ENCODE measurements at regions not wholly inside any gene's neighbourhood (a gene's known extent, or its start where the extent isn't known, plus 50 kb on each side); places are given as distances from the start of the nearest gene placed in this dataset.

GRCh38 chrX:45768666-45769236 is 568.1 kb upstream of the DIPK2B start:
- intact Hi-C loops (cut with DNase I), result no loop called here
- Histone ChIP-seq H3K36me3 (no peaks in the 10 kb centered on the region), H3K27me3 (no peaks in the 10 kb centered on the region), H3K9me3 (no peaks in the 10 kb centered on the region), H3K27ac (peak overlapping the region; percentile 84), H3K4me3 (peak overlapping the region; percentile 22), H3K4me1 (no peaks in the 10 kb centered on the region), H3K9ac (ENCODE audit: low read depth in 2 of 2, low read length in 2 of 2) (peak overlapping the region; percentile 46 to 85)
- TF ChIP-seq CTCF (IDR thresholded peaks at IDR 0.05), result no peak
- no peak for DNase-seq

DNA sequence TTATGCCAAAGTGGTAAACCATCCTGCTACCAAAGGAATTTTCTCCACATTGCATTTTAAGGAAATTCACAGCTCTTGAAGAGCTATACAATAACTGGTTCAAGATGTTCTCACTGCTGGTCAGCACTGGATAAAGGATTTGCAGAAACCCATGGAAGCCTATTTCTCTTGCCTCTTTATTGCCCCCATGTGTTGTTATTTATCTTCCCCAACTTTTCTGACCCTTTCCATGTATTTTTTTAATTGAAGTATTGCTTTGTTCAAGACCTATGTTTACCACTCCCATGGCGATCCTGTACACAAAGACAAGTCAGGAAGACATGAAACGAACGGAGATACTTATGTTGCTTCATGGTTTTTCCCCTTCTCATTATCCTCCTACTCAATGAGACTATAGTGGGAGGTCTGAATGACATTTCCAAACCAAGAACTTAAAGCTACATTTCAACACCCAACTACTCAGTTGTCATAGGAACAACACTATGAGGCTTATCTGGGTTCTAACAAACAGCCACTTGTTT is 566.4 kb upstream of the DIPK2B start:
- no peak for TF ChIP-seq CTCF (IDR thresholded peaks at IDR 0.05)
- H3K9me3 ChIP-seq, result no peaks in the 10 kb centered on the region
- H3K9ac ChIP-seq (ENCODE audit: low read depth in 2 of 2, low read length in 2 of 2), result peak overlapping the region in 1 of 2 donors; percentile 21
- intact Hi-C loops (cut with DNase I), result no loop called here
- no peak overlapping the region for H3K27ac ChIP-seq
- H3K4me3 ChIP-seq, result no peak overlapping the region
- H3K36me3 ChIP-seq, result no peaks in the 10 kb centered on the region
- H3K27me3 ChIP-seq, result no peaks in the 10 kb centered on the region
- no peak for DNase-seq
- H3K4me1 ChIP-seq, result no peaks in the 10 kb centered on the region

- Histone ChIP-seq H3K36me3 (no peaks in the 10 kb centered on the region), H3K4me1 (no peaks in the 10 kb centered on the region), H3K4me3 (no peak overlapping the region), H3K9ac (ENCODE audit: low read depth in 2 of 2, low read length in 2 of 2) (no peak overlapping the region), H3K27ac (no peak overlapping the region), H3K27me3 (no peaks in the 10 kb centered on the region), H3K9me3 (no peaks in the 10 kb centered on the region)
- intact Hi-C loops (cut with DNase I), result no loop called here
- no peak for DNase-seq
- no peak for TF ChIP-seq CTCF (IDR thresholded peaks at IDR 0.05)
These were observed 565.1 kb upstream of the DIPK2B start for GRCh38 chrX:45765767-45766166.

DNA sequence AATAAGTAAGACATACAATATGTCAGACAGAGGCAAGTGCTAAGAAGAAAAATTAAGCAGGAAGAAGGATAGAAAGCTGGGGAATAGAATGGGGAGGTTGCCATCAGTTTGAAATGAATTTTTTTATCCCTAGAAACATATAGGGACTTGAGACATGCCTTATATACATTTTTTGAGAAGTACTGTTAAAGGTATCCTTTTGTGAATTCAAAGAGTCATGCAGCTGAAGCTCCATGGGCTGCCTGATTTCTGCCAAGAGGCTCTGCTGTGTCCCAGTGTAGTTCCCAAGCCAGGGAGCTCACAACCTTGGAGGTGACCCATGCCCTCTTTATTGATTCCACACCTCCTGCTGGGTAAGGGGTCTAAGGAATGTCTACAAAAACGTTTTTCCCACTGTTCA is 564.6 kb upstream of the DIPK2B start:
- no peak overlapping the region for H3K9ac ChIP-seq (ENCODE audit: low read depth in 2 of 2, low read length in 2 of 2)
- TF ChIP-seq CTCF (IDR thresholded peaks at IDR 0.05), result no peak
- H3K9me3 ChIP-seq, result no peaks in the 10 kb centered on the region
- intact Hi-C loops (cut with DNase I), result no loop called here
- H3K27me3 ChIP-seq, result no peaks in the 10 kb centered on the region
- H3K4me1 ChIP-seq, result no peaks in the 10 kb centered on the region
- no peak overlapping the region for H3K27ac ChIP-seq
- H3K36me3 ChIP-seq, result no peaks in the 10 kb centered on the region
- no peak for DNase-seq
- no peak overlapping the region for H3K4me3 ChIP-seq

GRCh38 chrX:45762699-45763647 is 562.3 kb upstream of the DIPK2B start:
- no peak for DNase-seq
- no peak overlapping the region for H3K27ac ChIP-seq
- intact Hi-C loops (cut with DNase I), result no loop called here
- TF ChIP-seq CTCF (IDR thresholded peaks at IDR 0.05), result no peak
- no peak overlapping the region for H3K4me3 ChIP-seq
- no peaks in the 10 kb centered on the region for H3K27me3 ChIP-seq
- H3K4me1 ChIP-seq, result no peaks in the 10 kb centered on the region
- H3K9ac ChIP-seq (ENCODE audit: low read depth in 2 of 2, low read length in 2 of 2), result no peak overlapping the region
- no peaks in the 10 kb centered on the region for H3K9me3 ChIP-seq
- H3K36me3 ChIP-seq, result no peaks in the 10 kb centered on the region

Data from colonic mucosa (tissue), 4 donors.